BLaER1 (cell line): ENCODE measurements at regions not wholly inside any gene's neighbourhood (a gene's known extent, or its start where the extent isn't known, plus 50 kb on each side); places are given as distances from the start of the nearest gene placed in this dataset.

ENCODE experiments used
- H3K27ac ChIP-seq: shearing (Covaris generic); formaldehyde crosslinking; 2 replicates; pipeline ENCODE4 v1.8.1; 2022
- H3K27me3 ChIP-seq: shearing (Covaris generic); formaldehyde crosslinking; 2 replicates; pipeline ENCODE4 v1.8.1; 2022
- H3K36me3 ChIP-seq: shearing (Covaris generic); formaldehyde crosslinking; 2 replicates; pipeline ENCODE4 v1.8.1; 2022
- H3K4me1 ChIP-seq: shearing (Covaris generic); formaldehyde crosslinking; 2 replicates; pipeline ENCODE4 v1.8.1; 2022
- H3K4me2 ChIP-seq: shearing (Covaris generic); formaldehyde crosslinking; 2 replicates; pipeline ENCODE4 v1.8.1; 2022
- H3K4me3 ChIP-seq: shearing (Covaris generic); formaldehyde crosslinking; 2 replicates; pipeline ENCODE4 v1.8.1; 2022
- H3K9ac ChIP-seq: shearing (Covaris generic); formaldehyde crosslinking; 2 replicates; pipeline ENCODE4 v1.8.1; 2022
- H3K9me3 ChIP-seq: shearing (Covaris generic); formaldehyde crosslinking; 2 replicates; pipeline ENCODE4 v1.8.1; 2022
- H4K20me1 ChIP-seq: shearing (Covaris generic); formaldehyde crosslinking; 2 replicates; pipeline ENCODE4 v1.8.1; 2022
- Cebpa-rat ChIP-seq: shearing (Covaris generic); IDR thresholded peaks from 2 replicates; pipeline ENCODE4 v1.8.1; 2022

GRCh38 chr15:69798481-69799250 is 299.1 kb downstream of the TLE3 start:
- H4K20me1 ChIP-seq: no peaks in the 10 kb centered on the region
- TF ChIP-seq Cebpa-rat: no peak
- no peak overlapping the region for H3K4me2 ChIP-seq
- H3K9me3 ChIP-seq: no peaks in the 10 kb centered on the region
- H3K9ac ChIP-seq: no peak overlapping the region
- no peak overlapping the region for H3K27ac ChIP-seq
- H3K36me3 ChIP-seq: no peaks in the 10 kb centered on the region
- H3K4me1 ChIP-seq: no peaks in the 10 kb centered on the region
- H3K4me3 ChIP-seq: no peak overlapping the region
- no peaks in the 10 kb centered on the region for H3K27me3 ChIP-seq

- no peak overlapping the region for H3K27ac ChIP-seq
- H4K20me1 ChIP-seq: no peaks in the 10 kb centered on the region
- no peak overlapping the region for H3K4me3 ChIP-seq
- TF ChIP-seq Cebpa-rat: no peak
- H3K9me3 ChIP-seq: no peaks in the 10 kb centered on the region
- peaks cover 2% of the 10 kb centered on the region for H3K4me1 ChIP-seq
- H3K27me3 ChIP-seq: no peaks in the 10 kb centered on the region
- no peak overlapping the region for H3K4me2 ChIP-seq
- no peak overlapping the region for H3K9ac ChIP-seq
- no peaks in the 10 kb centered on the region for H3K36me3 ChIP-seq
Measured at GRCh38 chr15:69801144-69801543, 296.6 kb downstream of the TLE3 start.

GRCh38 chr15:69802432-69802831 is 295.3 kb downstream of the TLE3 start:
- peaks cover 8% of the 10 kb centered on the region for H3K4me1 ChIP-seq
- H3K9me3 ChIP-seq: no peaks in the 10 kb centered on the region
- H3K4me3 ChIP-seq: no peak overlapping the region
- no peaks in the 10 kb centered on the region for H4K20me1 ChIP-seq
- no peaks in the 10 kb centered on the region for H3K36me3 ChIP-seq
- no peak overlapping the region for H3K4me2 ChIP-seq
- H3K27me3 ChIP-seq: no peaks in the 10 kb centered on the region
- no peak for TF ChIP-seq Cebpa-rat
- no peak overlapping the region for H3K27ac ChIP-seq
- no peak overlapping the region for H3K9ac ChIP-seq

- H3K9me3 ChIP-seq: no peaks in the 10 kb centered on the region
- no peaks in the 10 kb centered on the region for H3K36me3 ChIP-seq
- no peaks in the 10 kb centered on the region for H3K27me3 ChIP-seq
- H4K20me1 ChIP-seq: no peaks in the 10 kb centered on the region
- no peak overlapping the region for H3K4me2 ChIP-seq
- H3K9ac ChIP-seq: no peak overlapping the region
- H3K4me1 ChIP-seq: peaks cover 8% of the 10 kb centered on the region
- no peak overlapping the region for H3K27ac ChIP-seq
- TF ChIP-seq Cebpa-rat: no peak
- H3K4me3 ChIP-seq: no peak overlapping the region
Measured at GRCh38 chr15:69804786-69805185, 292.9 kb downstream of the TLE3 start.

GRCh38 chr15:69805248-69805953 is 292.3 kb downstream of the TLE3 start:
- no peaks in the 10 kb centered on the region for H3K27me3 ChIP-seq

GRCh38 chr15:69806287-69806915 is 291.3 kb downstream of the TLE3 start:
- H3K27me3 ChIP-seq: no peaks in the 10 kb centered on the region
- no peaks in the 10 kb centered on the region for H4K20me1 ChIP-seq
- H3K27ac ChIP-seq: no peak overlapping the region
- no peaks in the 10 kb centered on the region for H3K9me3 ChIP-seq
- H3K36me3 ChIP-seq: no peaks in the 10 kb centered on the region
- H3K9ac ChIP-seq: no peak overlapping the region
- peak overlapping the region; percentile 8 for H3K4me2 ChIP-seq
- peaks cover 8% of the 10 kb centered on the region for H3K4me1 ChIP-seq
- H3K4me3 ChIP-seq: no peak overlapping the region
- TF ChIP-seq Cebpa-rat: no peak

More at GRCh38 chr15:69805248-69805953, 292.3 kb downstream of the TLE3 start:
- Histone ChIP-seq H3K9ac (no peak overlapping the region), H3K9me3 (no peaks in the 10 kb centered on the region), H3K27ac (no peak overlapping the region), H4K20me1 (no peaks in the 10 kb centered on the region), H3K4me1 (peaks cover 8% of the 10 kb centered on the region), H3K4me3 (no peak overlapping the region), H3K4me2 (no peak overlapping the region), H3K36me3 (no peaks in the 10 kb centered on the region)
- TF ChIP-seq Cebpa-rat: no peak

- H3K4me3 ChIP-seq: no peak overlapping the region
- no peak for TF ChIP-seq Cebpa-rat
- H3K27me3 ChIP-seq: no peaks in the 10 kb centered on the region
- H3K36me3 ChIP-seq: no peaks in the 10 kb centered on the region
- no peak overlapping the region for H3K4me2 ChIP-seq
- H3K4me1 ChIP-seq: peaks cover 8% of the 10 kb centered on the region
- no peaks in the 10 kb centered on the region for H3K9me3 ChIP-seq
- H3K9ac ChIP-seq: no peak overlapping the region
- H3K27ac ChIP-seq: no peak overlapping the region
- H4K20me1 ChIP-seq: no peaks in the 10 kb centered on the region
Measured at GRCh38 chr15:69807721-69808120, 290.0 kb downstream of the TLE3 start.

GRCh38 chr15:69808756-69809155 is 289.0 kb downstream of the TLE3 start:
- H3K27ac ChIP-seq: no peak overlapping the region

GRCh38 chr15:69809421-69809820 is 288.3 kb downstream of the TLE3 start:
- Histone ChIP-seq H3K9me3 (no peaks in the 10 kb centered on the region), H3K4me2 (no peak overlapping the region), H3K36me3 (no peaks in the 10 kb centered on the region), H4K20me1 (no peaks in the 10 kb centered on the region), H3K4me3 (no peak overlapping the region), H3K27me3 (no peaks in the 10 kb centered on the region), H3K4me1 (peaks cover 8% of the 10 kb centered on the region), H3K27ac (no peak overlapping the region), H3K9ac (no peak overlapping the region)
- TF ChIP-seq Cebpa-rat: no peak

More at GRCh38 chr15:69808756-69809155, 289.0 kb downstream of the TLE3 start:
- Histone ChIP-seq H4K20me1 (no peaks in the 10 kb centered on the region), H3K4me2 (no peak overlapping the region), H3K9ac (no peak overlapping the region), H3K4me1 (peaks cover 8% of the 10 kb centered on the region), H3K27me3 (no peaks in the 10 kb centered on the region), H3K36me3 (no peaks in the 10 kb centered on the region), H3K9me3 (no peaks in the 10 kb centered on the region), H3K4me3 (no peak overlapping the region)
- TF ChIP-seq Cebpa-rat: no peak
